GM19455 (cell line): ENCODE measurements at regions not wholly inside any gene's neighbourhood (a gene's known extent, or its start where the extent isn't known, plus 50 kb on each side); places are given as distances from the start of the nearest gene placed in this dataset.
"Not testable (repeated sequence)": the region's sequence is repeated elsewhere in the genome, so short reads cannot be mapped to it uniquely, and the experiment has no call there.

Experiments
- ATAC-seq: cut with Tn5 transposase; IDR thresholded peaks from one replicate; pipeline ENCODE4 v1.9.1; 2021; ENCODE audit not compliant: unreplicated experiment

DNA sequence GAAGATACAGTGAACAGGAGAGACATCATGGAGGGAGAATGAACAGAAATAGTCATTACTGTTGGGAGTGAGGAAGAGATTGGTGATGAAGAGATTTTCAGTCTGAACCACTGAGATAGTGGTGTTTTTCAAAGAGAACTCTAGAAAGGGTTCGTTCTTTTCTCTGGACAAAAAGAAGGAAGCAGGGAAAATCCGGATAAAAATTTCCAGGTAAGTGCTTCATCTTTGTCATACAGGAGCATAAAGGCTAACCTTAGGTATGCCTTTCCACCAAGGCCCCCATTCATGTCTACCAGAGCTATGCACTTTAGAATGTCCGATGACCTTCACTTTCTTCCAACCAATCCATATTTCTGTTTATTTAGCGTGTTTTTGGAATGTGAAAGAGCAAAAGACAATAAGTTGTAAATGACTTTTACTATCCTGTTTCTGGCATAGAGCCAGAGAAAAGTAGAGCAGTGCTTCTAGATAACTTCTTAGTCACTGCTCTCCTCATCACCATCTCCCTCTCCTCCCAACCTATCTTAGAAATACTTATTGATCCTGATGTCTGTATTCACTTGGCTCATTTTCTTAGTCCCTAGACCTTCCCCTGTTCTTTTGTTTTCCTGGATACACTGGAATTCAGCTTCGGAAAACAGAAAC, 116.5 kb downstream of the TTC6 start:
- no peak for ATAC-seq

DNA sequence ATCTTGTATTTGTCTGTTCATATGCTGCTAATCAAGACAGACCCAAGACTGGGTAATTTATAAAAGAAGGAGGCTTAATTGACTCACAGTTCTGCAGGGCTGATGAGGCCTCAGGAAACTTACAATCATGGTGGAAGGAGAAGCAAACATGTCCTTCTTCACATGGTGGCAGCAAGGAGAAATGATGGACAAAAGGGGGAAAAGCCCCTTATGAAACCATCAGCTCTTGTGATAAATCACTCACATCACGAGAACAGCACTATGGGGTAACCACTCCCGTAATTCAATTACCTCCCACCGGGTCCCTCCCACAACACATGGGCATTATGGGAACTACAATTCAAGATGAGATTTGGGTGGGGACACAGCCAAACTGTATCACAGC, 117.0 kb downstream of the TTC6 start:
- not testable (repeated sequence) for ATAC-seq

DNA sequence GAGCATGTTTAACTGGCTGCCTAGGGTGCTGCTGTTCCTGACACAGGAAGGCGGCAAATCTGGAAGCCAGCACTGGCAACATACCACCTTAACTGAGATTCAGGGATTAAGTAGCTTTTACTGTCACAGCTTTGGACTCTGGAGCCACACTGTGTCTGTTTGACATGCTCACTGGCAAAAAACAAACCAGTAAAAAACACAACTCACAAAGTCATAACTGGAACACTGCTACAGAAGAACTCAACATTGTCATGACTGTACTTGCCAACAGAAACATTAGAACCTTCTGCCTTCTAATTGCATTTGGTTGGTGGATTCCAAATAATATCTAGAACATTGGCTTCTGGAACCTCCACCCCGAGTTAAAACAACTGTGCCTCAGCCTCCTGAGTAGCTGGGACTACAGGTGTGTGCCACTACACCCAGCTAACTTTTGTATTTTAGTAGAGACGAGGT, 117.6 kb downstream of the TTC6 start:
- ATAC-seq, result no peak

DNA sequence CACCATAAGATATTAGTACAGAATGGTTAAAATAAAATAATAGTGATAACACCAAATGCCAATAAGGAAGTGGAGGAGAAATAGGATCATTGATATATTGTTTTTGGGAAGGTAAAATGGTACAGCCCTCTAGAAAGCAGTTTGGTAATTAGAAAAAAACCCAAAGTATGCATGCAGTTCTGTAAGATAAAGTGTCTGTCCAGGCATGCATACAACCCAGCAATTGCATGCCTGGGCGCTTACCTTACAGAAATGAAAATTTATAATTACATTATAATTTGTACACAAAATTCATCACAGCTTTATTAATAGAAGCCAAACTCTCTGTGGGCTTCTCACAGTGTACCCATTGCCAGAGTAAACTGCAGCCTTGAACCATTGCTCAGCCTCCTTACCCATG, 124.7 kb downstream of the TTC6 start:
- ATAC-seq, result no peak

DNA sequence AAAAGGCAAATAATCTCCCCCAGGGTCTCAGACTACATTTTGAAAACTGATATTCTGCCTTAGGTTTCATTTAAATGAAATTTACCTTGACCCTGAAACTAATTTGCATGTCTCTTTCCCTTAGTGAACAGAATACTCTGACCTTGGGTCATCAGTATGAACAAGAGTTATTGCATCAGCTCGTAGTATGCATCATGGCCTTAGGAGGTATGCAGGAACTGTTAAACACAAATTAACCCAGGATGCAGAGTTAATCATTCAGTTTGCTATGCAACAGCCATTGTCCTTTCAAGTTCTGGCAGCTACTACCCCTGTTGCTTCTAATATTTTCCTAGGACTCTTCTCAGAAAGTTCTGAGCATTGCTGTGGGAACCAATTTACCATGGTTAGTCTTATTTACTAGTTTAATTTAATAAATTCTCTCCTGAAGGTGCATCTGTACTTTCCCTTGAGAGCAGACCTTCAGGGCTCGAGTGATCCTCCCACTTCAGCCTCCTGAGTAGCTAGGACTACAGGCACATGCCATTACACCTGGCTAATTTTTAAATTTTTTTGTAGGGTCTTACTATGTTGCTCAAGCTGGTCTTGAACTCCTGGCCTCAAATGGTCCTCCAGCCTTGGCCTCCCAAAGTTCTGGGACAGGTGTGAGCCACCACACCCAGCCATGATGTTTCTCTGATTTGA, 126.7 kb downstream of the TTC6 start:
- no peak for ATAC-seq

DNA sequence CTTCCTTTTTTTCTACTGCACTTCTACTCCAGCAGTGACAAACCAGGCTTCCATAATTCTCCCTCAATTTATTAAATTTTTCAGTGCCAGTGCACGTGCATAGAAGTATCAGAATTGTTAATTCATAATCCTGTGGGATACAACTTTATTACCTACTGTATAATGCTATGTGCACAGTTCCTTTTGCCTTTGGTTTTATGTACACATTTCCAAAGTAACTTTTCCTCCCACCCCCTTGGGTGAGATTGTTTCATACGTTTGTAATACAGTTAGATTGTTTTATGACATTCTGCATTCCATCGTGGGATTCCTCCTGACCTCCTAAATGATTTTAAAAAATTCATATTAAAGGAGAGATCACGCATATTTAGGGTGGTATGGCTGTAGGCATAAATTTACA, 128.1 kb downstream of the TTC6 start:
- no peak for ATAC-seq

DNA sequence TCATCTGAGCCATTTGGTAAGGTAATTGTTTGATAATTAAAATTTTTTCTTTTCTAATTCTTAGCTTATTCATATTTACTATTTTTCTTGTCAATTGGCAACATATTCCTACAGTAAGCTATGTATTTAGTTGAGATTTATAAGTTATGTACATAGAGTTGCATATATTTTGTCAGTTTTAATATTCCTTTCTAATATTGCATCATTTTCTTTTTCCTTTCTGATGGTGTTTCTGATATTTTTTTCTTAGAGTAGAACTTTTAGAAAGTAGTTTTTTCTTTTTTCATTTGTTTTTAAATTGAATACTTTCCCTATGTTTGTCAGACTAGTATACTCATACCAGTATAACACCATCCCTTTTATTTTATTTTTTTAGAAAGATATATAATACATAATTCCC, 131.3 kb downstream of the TTC6 start:
- ATAC-seq, result no peak

DNA sequence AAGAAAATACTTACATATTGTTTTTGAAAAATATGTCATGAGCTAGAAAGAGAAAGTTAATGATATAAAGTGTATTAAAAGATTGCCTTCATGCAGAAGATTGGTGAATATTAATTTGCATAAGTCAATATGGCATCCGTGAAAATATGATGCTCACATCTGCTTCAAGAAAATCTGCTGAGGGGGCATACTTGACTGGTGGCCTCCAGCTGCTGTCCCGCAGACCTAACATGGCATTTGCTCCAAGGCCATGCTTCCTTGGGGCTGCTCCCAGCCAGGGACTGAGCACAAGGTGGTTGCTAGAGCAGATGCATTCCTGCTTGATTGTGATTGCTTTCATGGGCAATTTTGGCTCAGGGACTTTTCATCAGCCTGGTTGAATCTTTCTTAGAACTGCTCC, 133.8 kb downstream of the TTC6 start:
- no peak for ATAC-seq

DNA sequence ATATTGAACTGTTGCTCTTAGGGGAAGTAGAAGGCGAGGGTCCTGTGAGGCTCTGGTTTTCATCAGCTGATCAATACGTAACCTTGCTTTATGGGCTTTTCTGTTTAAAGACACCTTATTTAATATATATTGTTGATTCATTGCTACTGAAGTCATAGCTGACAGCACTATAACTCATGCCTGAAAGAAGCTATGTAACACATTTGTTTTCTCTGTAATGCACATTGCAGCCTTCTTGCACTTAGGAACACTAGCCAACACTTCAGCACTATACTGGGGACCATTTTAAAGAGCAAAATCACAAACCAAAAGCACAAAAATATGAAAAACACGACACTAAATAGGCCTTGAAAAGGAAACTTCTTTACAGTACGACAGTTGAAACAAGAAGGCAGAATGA, 135.7 kb downstream of the TTC6 start:
- no peak for ATAC-seq

DNA sequence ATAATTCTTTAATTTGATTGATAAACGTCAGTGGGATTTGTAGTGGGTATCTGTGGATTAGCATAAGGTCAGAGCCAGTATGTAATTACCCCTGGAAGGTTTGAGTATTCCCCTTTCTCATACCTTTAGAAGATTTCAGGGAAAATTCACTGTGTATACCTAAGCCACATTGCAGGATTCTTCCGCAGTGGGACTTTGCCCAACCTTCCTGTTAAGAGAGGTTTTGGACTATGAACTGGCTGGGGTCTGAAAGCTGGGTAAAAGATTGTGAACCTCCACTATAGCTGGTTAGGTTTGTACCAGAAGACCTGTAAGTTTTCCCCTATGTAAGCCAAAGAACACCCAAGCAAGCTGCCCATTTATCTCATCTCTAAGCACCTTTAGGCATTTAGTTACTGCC, 150.2 kb downstream of the TTC6 start:
- ATAC-seq, result no peak

DNA sequence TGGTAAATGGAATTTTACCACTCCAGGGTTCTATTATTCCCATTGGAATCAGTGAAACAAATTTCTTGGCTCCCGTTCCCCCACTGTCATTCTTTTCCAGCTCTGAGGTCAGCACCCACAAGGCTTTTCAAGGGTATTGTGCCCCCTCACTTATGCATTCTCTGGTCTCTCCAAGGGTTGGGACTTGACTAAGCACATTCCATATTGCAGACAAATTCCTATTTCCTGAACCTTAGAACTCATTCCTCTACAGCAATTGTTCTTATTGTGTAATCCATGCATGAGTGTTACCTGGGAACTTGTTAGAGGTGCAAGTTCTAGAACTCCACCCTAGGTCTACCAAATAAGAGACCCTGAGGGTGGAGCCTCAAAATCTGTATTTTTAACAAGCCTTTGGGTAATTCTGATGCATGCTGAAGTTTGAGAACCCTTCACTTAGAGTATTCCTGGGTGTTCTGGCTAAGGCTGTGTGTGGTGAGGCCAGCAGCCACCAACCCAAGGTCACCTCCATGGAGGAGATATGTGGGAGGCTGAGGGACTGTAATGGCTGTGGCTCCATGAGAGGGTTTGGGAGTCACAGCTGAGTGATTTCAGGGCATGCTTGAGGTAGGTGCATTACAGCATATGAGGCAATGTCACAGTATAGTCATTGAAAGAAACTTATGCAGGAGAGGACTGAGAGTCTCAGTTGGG, 150.9 kb downstream of the TTC6 start:
- no peak for ATAC-seq

DNA sequence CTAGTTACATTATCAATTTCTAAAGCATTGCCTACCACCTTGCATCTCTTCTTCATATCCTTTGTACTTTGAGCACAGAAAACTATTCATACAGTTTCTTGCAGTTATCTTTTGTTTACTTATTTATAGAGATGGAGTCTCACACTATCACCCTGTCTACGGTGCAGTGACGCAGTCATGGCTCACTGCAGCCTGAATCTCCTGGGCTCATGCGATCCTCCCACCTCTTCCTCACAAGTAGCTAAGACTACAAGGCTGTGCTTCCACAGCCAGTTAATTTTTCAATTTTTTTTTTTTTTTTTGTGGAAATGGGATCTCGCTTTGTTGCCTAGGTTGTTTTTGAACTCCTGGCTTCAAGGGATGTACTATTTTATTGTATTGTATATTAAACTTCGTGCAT, 158.0 kb downstream of the TTC6 start:
- no peak for ATAC-seq

DNA sequence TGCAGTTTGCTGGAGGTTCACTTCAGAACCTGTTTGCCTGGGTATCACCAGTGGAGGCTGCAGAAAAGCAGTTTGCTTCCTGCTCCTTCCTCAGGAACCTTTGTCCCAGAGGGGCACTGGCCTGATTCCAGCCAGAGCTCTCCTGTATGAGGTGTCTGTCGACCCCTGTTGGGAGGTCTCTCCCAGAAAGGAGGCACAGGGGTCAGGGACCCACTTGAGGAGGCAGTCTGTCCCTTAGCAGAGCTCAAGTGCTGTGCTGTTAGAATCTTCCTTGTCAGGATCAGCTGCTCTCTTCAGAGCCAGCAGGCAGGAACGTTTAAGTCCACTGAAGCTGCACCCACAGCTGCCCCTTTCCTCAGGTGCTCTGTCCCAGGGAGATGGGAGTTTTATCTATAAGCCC, 164.8 kb downstream of the TTC6 start:
- not testable (repeated sequence) for ATAC-seq

DNA sequence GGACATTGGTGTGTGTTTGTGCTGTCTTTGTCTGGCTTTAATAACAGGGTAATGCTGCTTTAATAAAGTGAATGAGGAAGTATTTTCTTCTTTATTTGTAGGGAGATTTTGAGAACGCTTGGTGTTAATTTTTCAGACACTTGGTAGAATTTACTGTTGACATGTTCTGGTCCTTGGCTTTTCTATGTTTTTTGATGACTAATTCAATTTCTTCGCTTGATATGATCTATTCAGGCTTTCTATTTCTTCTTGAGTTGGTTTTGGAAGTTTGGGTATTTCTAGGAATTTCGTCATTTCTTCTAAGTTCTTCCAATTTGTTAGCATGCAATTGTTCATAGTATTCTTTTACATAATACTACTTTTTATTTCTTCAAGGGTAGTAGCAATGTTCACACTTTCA, 167.8 kb downstream of the TTC6 start:
- no peak for ATAC-seq

DNA sequence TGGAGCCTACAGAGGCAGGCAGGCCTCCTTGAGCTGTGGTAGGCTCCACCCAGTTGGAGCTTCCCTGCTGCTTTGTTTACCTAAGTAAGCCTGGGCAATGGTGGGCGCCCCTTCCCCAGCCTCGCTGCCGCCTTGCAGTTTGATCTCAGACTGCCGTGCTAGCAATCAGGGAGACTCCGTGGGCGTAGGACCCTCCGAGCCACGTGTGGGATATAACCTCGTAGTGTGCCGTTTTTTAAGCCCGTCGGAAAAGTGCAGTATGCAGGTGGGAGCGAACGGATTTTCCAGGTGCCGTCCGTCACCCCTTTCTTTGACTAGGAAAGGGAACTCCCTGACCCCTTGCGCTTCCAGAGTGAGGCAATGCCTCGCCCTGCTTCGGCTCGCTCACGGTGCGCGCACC, 176.9 kb downstream of the TTC6 start:
- ATAC-seq, result not testable (repeated sequence)

DNA sequence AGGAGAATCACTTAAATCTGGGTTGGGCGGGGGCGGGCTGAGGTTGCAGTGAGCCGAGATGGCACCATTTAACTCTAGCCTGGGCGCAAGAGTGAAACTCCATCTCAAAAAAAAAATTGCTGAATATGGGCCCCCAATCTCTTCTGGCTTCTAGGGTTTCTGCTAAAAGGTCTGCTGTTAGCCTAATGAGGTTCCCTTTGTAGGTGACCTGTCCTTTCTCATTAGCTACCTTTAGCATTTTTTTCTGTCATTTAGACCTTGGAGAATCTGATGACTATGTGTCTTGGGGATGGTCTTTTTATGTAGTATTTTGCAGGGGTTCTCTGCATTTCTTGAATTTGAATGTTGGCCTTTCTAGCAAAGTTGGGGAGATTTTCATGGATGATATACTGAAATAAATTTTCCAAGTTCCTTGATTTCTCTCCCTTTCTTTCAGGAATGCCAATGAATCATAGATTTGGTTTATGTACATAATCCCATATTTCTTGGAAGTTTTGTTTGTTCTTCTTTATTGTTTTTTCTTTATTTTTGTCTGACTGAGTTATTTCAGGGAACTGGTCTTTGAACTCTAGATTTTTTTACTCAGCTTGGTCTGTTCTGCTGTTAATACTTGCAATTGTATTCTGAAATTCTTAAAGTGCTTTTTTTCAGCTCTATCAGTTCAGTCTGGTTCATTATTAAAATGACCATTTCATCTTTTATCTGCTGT, 181.5 kb downstream of the TTC6 start:
- no peak for ATAC-seq

DNA sequence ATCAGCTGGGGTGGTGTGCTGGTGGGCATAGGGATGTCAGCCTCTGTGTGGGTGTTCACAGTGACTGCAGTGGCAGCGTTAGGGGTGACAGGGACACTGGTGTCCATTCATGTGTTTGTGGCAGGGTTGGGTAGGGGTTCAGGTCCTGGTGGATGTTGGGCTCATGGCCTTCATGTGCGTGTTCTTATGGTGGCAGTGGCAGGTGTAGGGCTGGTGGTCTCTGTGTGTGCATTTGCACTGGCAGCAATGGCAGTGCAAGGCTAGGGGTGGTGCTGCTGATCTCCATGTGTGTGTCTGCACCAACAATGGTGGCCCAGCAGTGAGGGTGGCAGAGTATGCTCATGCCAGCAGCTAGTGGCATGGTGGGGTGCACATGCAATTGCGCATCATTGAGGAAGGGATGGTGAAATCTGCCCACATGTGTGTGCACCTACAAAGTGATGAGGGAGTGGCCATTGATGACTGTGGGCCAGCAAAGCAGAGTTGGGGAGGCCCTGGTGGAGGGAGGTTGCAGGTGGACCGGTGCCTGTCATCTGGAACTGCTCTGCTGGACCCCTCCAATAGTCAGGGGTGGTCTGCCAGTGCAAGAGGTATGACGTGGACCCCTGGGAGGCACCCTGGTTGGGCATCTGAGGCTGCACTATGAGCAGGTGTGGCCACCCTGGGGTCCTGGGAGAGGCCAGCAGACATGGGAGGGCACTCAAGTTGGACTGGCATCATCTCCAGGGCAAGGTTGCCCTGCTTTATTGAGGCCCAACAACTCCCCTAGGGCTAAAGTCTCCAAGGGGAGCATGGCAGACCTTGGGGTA, 182.9 kb downstream of the TTC6 start:
- ATAC-seq, result no peak

DNA sequence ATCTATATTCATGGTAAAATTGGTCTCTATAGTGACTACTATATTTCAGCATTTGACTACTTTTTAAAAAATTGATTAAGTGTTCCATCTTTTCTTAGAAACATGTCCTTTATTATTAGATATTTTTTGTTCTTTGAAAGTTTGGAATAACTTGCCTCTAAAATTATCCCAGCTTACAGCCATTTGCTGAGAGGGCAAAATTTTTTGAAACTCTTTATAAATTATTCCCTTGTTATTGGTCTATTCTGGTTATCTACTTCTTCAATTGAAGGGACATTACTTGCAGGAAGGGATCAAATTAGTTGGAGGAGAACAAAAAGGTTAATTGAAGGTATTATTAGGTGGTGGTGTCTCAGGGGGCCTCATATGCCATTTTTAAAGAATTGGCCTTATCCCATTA, 184.1 kb downstream of the TTC6 start:
- ATAC-seq, result no peak

DNA sequence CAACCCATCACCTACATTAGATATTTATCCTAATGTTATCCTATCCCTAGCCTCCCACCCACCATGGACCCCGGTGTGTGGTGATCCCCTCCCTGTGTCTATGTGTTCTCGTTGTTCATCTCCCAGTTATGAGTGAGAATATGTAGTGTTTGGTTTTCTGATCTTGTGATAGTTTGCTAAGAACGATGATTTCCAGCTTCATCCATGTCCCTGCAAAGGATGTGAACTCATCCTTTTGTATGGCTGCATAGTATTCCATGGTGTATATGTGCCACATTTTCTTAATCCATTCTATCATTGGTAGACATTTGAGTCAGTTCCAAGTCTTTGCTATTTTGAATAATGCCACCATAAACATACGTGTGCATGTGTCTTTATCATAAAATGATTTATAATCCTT, 185.3 kb downstream of the TTC6 start:
- not testable (repeated sequence) for ATAC-seq

DNA sequence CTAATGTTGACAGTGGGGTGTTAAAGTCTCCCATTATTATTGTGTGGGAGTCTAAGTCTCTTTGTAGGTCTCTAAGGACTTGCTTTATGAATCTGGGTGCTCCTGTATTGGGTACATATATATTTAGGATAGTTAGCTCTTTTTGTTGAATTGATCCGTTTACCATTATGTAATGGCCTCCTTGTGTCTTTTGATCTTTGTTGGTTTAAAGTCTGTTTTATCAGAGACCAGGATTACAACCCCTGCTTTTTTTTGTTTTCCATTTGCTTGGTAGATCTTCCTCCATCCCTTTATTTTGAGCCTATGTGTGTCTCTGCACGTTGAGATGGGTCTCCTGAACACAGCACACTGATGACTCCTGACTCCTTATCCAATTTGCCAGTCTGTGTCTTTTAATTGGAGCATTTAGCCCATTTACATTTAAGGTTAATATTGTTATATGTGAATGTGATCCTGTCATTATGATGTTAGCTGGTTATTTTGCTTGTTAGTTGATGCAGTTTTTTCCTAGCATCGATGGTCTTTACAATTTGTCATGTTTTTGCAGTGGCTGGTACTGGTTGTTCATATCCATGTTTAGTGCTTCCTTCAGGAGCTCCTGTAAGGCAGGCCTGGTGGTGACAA, 188.9 kb downstream of the TTC6 start:
- ATAC-seq, result not testable (repeated sequence)
